ENCODE measurements at regions not wholly inside any gene's neighbourhood (a gene's known extent, or its start where the extent isn't known, plus 50 kb on each side); places are given as distances from the start of the nearest gene placed in this dataset.

DNA sequence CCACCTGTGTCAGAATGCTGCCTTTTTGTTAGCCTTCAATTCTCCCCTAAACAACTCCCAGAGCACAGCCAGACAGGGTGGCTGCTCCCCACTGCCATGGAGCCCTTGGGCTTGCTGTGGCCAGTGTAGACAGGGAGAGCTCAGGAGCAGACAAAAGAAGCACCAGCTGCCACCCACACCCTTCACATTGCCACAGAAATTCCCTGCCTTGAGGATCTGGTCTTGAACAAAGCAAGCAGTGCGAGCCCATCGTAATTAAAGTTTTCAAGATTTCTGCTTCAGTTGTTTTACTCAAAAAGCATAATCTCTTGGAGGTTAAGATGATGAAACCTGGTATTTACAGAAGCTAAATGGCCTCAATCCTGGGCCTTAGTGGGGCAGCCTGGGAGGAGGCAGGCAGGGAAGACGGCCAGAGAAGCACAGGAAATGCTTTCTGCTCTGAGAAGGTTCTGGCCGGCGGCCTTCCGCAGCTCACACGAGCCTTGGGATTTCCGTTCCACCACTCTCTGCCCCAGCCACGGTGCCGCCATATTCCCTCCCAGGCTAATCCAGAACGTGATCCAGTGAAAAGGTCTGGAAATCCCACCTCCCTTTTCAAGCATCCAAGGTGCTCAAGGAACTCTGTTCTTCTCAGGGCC lies 535.2 kb downstream of the BCL11B start:
- CTCF ChIA-PET, result no interaction called here

DNA sequence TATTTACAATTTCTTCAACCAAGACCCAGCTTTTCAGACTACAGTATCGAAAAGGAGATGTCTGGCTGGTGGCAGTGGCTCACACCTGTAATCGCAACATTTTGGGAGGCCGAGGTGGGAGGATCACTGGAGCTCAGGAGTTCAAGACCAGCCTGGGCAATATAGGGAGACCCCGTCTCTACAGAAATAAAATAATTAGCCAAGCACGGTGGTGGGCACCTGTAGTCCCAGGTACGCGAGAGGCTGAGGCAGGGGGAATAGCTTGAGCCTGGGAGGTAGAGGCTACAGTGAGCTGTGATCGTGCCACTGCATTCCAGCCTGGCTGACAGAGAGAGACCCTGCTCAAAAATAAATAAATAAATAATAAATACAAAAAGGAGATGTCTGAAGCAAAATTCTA lies 530.5 kb downstream of the BCL11B start:
- Histone ChIP-seq H3K27me3 (ENCODE audit: control insufficient read depth, insufficient read depth, low read length) (no peaks in the 10 kb centered on the region), H3K4me3 (ENCODE audit: low read depth, low read length) (no peak overlapping the region), H3K27ac (ENCODE audit: low read depth, low read length) (no peak overlapping the region), H3K9me3 (ENCODE audit: control insufficient read depth, insufficient read depth, low read length) (peaks cover 44% of the 10 kb centered on the region)
- CTCF ChIA-PET, result no interaction called here
- TF ChIP-seq, protein P1, sequence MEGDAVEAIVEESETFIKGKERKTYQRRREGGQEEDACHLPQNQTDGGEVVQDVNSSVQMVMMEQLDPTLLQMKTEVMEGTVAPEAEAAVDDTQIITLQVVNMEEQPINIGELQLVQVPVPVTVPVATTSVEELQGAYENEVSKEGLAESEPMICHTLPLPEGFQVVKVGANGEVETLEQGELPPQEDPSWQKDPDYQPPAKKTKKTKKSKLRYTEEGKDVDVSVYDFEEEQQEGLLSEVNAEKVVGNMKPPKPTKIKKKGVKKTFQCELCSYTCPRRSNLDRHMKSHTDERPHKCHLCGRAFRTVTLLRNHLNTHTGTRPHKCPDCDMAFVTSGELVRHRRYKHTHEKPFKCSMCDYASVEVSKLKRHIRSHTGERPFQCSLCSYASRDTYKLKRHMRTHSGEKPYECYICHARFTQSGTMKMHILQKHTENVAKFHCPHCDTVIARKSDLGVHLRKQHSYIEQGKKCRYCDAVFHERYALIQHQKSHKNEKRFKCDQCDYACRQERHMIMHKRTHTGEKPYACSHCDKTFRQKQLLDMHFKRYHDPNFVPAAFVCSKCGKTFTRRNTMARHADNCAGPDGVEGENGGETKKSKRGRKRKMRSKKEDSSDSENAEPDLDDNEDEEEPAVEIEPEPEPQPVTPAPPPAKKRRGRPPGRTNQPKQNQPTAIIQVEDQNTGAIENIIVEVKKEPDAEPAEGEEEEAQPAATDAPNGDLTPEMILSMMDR (IDR thresholded peaks at IDR 0.05; ENCODE audit: low read depth, low read length), result no peak
- DNase-seq (ENCODE audit: low read depth, low spot score), result no peak
- POLR2A ChIA-PET, result no interaction called here

More for the DNA sequence above, 535.2 kb downstream of the BCL11B start:
- Histone ChIP-seq H3K27ac (ENCODE audit: low read depth, low read length) (no peak overlapping the region), H3K27me3 (ENCODE audit: control insufficient read depth, insufficient read depth, low read length) (no peaks in the 10 kb centered on the region), H3K9me3 (ENCODE audit: control insufficient read depth, insufficient read depth, low read length) (peaks cover 62% of the 10 kb centered on the region), H3K4me3 (ENCODE audit: low read depth, low read length) (no peak overlapping the region)
- no peak for DNase-seq (ENCODE audit: low read depth, low spot score)
- TF ChIP-seq, protein P1 (IDR thresholded peaks at IDR 0.05; ENCODE audit: low read depth, low read length), result no peak
- POLR2A ChIA-PET, result no interaction called here

- H3K27me3 ChIP-seq (ENCODE audit: control insufficient read depth, insufficient read depth, low read length), result no peaks in the 10 kb centered on the region
- TF ChIP-seq, protein P1 (IDR thresholded peaks at IDR 0.05; ENCODE audit: low read depth, low read length), result no peak
- H3K9me3 ChIP-seq (ENCODE audit: control insufficient read depth, insufficient read depth, low read length), result peaks cover 41% of the 10 kb centered on the region
- ChIA-PET CTCF (no interaction called here), POLR2A (no interaction called here)
- DNase-seq (ENCODE audit: low read depth, low spot score), result no peak
- no peak overlapping the region for H3K4me3 ChIP-seq (ENCODE audit: low read depth, low read length)
- H3K27ac ChIP-seq (ENCODE audit: low read depth, low read length), result no peak overlapping the region
Measured at GRCh38 chr14:98742001-98742400, 530.0 kb downstream of the BCL11B start.

DNA sequence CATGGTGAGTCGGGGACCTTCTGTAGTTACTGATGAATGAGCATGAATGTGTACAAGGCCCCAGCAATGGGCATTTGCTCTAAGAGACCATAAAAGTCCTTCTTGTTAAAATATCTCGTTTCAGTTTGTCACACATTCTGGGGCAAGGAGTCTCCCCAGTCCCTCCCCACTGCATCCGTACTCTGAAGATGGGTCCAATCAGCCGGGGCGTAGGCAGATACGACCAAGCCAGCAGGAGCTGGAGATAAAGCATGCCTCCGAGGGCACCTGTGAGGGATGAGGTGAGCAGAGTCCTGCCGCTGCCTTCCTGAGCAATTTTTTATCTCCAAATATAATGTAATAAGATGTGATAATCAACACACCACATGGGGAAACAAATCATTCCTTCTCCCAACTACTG lies 528.5 kb downstream of the BCL11B start:
- ChIA-PET POLR2A (no interaction called here), CTCF (no interaction called here)

DNA sequence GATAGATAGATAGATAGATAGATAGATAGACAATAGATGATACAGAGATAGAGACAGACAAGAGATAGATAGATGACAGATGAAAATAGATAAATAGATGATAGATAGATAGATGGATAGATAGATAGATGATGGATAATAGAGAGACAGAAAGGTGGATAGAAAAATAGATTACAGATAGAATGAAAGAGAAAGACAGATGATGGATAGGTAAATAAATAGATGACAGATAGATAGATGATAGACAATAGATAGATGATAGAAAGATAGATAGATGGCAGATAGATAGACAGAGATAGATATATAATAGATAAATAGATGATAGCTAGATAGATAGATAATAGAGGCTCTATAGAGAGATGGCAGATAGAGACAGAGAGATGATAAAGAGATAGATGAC lies 523.0 kb downstream of the BCL11B start:
- TF ChIP-seq, protein P1 (IDR thresholded peaks at IDR 0.05; ENCODE audit: low read depth, low read length), result no peak
- POLR2A ChIA-PET, result no interaction called here
- CTCF ChIA-PET, result no interaction called here
- Histone ChIP-seq H3K4me3 (ENCODE audit: low read depth, low read length) (no peak overlapping the region), H3K27ac (ENCODE audit: low read depth, low read length) (no peak overlapping the region), H3K9me3 (ENCODE audit: control insufficient read depth, insufficient read depth, low read length) (peaks cover 22% of the 10 kb centered on the region), H3K27me3 (ENCODE audit: control insufficient read depth, insufficient read depth, low read length) (no peaks in the 10 kb centered on the region)
- no peak for DNase-seq (ENCODE audit: low read depth, low spot score)

More for the DNA sequence above, 528.5 kb downstream of the BCL11B start:
- Histone ChIP-seq H3K27me3 (ENCODE audit: control insufficient read depth, insufficient read depth, low read length) (no peaks in the 10 kb centered on the region), H3K9me3 (ENCODE audit: control insufficient read depth, insufficient read depth, low read length) (peaks cover 39% of the 10 kb centered on the region), H3K27ac (ENCODE audit: low read depth, low read length) (no peak overlapping the region), H3K4me3 (ENCODE audit: low read depth, low read length) (no peak overlapping the region)
- TF ChIP-seq, protein P1 (IDR thresholded peaks at IDR 0.05; ENCODE audit: low read depth, low read length), result no peak
- no peak for DNase-seq (ENCODE audit: low read depth, low spot score)

Measured in AG04450 (cell line).